SIG-M5 treated with dmso at 0.1 percent for 504 hours (cell line): ENCODE measurements at regions not wholly inside any gene's neighbourhood (a gene's known extent, or its start where the extent isn't known, plus 50 kb on each side); places are given as distances from the start of the nearest gene placed in this dataset.

ENCODE experiments used
- DNase-seq: peaks from one replicate; lab custom pipeline; 2025; ENCODE audit not compliant: unreplicated experiment; lab: John Stamatoyannopoulos, UW

GRCh38 chr21:38735626-38736206, 70.0 kb upstream of the ETS2 start:
- DNase-seq: no peak

- DNase-seq: no peak
These were observed 65.6 kb upstream of the ETS2 start for GRCh38 chr21:38740090-38740489.

DNA sequence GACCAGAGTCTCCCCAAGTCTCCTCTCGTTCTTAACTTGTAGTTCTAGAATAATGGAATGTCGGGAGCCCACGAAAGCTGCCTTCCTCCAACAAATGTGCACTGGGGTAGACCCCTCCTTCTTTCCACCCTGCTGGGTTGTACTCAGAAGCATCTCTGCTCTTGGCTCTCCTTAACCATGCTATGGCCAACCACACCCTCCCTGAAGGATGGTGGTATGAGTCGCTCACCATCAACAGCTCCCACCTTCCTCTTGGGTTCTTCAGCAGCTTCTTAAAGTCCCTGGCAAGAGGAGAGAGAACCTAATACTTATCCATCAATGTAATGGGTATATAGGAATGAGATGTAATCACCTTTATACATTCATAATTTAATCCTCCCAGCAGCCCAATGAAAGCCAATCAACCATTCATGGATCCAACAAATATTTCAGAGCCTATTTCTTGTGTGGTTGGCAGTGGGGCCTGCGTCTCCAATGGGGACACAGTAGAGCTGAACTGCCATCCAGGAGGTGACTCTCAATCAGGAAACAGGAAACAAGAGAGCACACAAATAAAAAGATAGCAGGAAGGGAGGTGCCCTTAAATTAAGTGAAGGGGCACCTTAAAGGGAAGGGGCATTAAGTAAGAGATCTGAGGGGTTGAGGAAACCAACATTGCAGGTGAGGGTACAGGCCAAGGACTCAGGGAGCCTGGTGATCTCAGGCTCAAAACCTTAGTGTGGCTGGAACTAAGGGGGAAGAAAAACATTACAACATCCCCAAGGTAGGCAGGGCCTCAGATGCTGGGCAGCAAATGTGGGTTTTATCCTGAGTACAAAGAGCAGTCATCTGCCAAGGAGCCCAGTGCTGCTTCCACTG, 64.4 kb upstream of the ETS2 start:
- no peak for DNase-seq

GRCh38 chr21:38741950-38742256, 63.8 kb upstream of the ETS2 start:
- no peak for DNase-seq

- no peak for DNase-seq
These were observed 63.0 kb upstream of the ETS2 start for GRCh38 chr21:38742580-38743260.

- no peak for DNase-seq
These were observed 61.8 kb upstream of the ETS2 start for GRCh38 chr21:38743772-38744529.

DNA sequence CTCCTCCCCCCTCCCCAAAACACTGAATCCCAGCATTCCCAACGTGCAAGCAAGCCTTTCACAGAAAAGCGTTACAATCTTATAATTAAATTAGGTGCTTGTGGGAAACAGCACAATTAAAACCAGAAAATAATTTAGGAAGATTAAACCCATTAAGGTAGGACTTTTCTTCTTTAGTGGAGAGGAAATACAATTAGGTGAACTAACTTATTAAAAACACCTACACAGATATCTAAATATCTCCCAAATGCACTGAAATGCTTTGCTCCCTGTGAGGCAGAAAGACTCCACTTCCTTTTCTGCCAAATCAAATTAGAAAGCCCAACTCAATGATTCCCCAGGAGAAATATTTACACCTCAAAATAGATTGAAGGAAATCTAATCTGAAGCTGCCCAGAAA, 60.9 kb upstream of the ETS2 start:
- DNase-seq: no peak

GRCh38 chr21:38747810-38748209, 57.9 kb upstream of the ETS2 start:
- no peak for DNase-seq

- peak; percentile 85 for DNase-seq
These were observed 54.2 kb upstream of the ETS2 start for GRCh38 chr21:38751379-38752050.

DNA sequence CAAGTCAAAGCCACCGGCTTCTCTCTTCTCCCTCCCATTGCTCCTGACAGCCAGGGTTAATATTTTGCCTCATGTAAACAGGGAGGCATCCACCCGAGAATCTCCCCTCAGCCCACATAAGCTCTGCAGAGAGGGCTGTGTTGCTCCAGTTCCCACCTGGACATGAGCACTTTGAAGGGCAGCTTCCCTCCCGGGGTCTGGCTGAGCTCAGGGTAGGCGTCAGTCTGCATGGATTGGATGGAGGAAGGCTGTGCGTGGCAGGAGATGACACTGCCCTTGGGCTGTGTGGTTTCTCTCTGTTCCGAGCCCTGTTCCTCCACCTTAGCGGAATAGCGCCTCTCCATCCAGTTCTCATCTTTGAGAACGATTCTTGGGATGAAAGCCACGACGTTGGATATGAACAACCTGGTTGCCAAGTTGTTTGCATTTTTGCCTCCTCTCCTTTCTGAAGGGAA, 53.7 kb upstream of the ETS2 start:
- no peak for DNase-seq

GRCh38 chr21:38753114-38753513, 52.6 kb upstream of the ETS2 start:
- no peak for DNase-seq

DNA sequence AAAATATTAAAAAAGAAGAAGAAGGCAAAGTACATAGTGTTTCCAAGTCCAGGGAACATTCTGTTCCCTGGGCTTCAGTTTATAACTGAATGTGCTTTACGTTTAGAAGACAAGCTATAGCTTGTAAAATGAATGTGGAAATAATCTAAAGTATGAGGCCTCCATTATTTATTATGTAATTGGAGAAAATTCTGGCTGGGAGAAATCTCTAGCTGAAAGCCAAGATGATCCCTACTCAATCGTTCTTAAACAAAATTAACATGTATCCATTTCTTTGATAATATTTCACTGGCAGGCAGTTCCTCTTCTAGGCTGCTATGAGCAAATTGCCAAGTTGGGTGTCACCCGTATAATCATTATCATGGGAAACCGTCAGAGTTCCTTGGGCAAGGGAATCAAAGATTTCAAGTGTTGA, 52.2 kb upstream of the ETS2 start:
- DNase-seq: no peak
